ENCODE measurements at regions not wholly inside any gene's neighbourhood (a gene's known extent, or its start where the extent isn't known, plus 50 kb on each side); places are given as distances from the start of the nearest gene placed in this dataset.

GRCh38 chr5:25066239-25066638, 421.5 kb upstream of the CDH10 start:
- ChIA-PET CTCF (ENCODE audit: partially characterized antibody) (no interaction called here), POLR2A (ENCODE audit: partially characterized antibody) (no interaction called here)
- no peak overlapping the region for H4K91ac ChIP-seq (replicated peaks; ENCODE audit: insufficient read length, low read length)
- no peak overlapping the region for H4K5ac ChIP-seq (ENCODE audit: insufficient read length, low read depth, low read length)
- FAIRE-seq (no peak), DNase-seq (ENCODE audit: low read depth in 1 of 2, low spot score in 2 of 2) (no peak)
- no peak overlapping the region for H3K18ac ChIP-seq (ENCODE audit: extremely low read depth, low read length)
- H2AK5ac ChIP-seq (ENCODE audit: low read depth, low read length), result no peak overlapping the region
- no peak overlapping the region for H3K56ac ChIP-seq (replicated peaks; ENCODE audit: insufficient read length, low read depth, low read length)
- no peaks in the 10 kb centered on the region for H3K36me3 ChIP-seq (ENCODE audit: control insufficient read depth in 2 of 4, insufficient read depth in 4 of 4, low read length in 3 of 4)
- 85% methylated on average over 1 of the region's 1 CpG; no CpG with 5 or more reads in 1 of the 2 experiments for WGBS, 2 experiments (ENCODE audit: extremely low coverage in 1 of 2, insufficient coverage in 1 of 2, insufficient read length in 1 of 2, insufficient replicate concordance in 2 of 2, low coverage in 1 of 2, low lambda C conversion rate in 2 of 2, missing lambda C conversion rate in 1 of 2)
- H3K79me2 ChIP-seq (ENCODE audit: control insufficient read depth in 1 of 2, insufficient read depth in 2 of 2, low read length in 2 of 2), result no peaks in the 10 kb centered on the region
- H2BK5ac ChIP-seq (ENCODE audit: low read depth, low read length), result no peak overlapping the region
- H3K4ac ChIP-seq (replicated peaks; ENCODE audit: insufficient read length, low read depth, low read length), result no peak overlapping the region
- no peak overlapping the region for H3K4me3 ChIP-seq (ENCODE audit: extremely low read depth in 1 of 4, insufficient read depth in 2 of 4, low read depth in 3 of 4, low read length in 4 of 4)
- H3K9me3 ChIP-seq (ENCODE audit: insufficient read depth in 2 of 2, low read depth in 1 of 2, low read length in 1 of 2), result no peaks in the 10 kb centered on the region
- H2BK120ac ChIP-seq (replicated peaks; ENCODE audit: low read depth, low read length), result no peak overlapping the region
- H3K14ac ChIP-seq (ENCODE audit: insufficient read length), result no peak overlapping the region
- no peak for TF ChIP-seq RXRA (IDR thresholded peaks at IDR 0.05; ENCODE audit: insufficient read depth, low read depth, low read length)
- TF ChIP-seq CEBPB (IDR thresholded peaks at IDR 0.05; ENCODE audit: low read depth, low read length), result peak; percentile 93
- no peak overlapping the region for H3K9ac ChIP-seq (replicated peaks in 1 of 4; ENCODE audit: extremely low read depth in 1 of 4, low read depth in 3 of 4, low read length in 3 of 4)
- H3K23me2 ChIP-seq (ENCODE audit: low read depth, low read length), result no peaks in the 10 kb centered on the region
- H3K79me1 ChIP-seq (ENCODE audit: low read depth, low read length), result no peaks in the 10 kb centered on the region
- no peak overlapping the region for H4K8ac ChIP-seq (ENCODE audit: extremely low read depth, insufficient read depth, low read length)
- H3K23ac ChIP-seq (ENCODE audit: insufficient read length), result no peak overlapping the region
- no peak overlapping the region for H2BK20ac ChIP-seq (ENCODE audit: low read length)
- no peak overlapping the region for H3K4me2 ChIP-seq (ENCODE audit: insufficient read depth in 1 of 2, low read depth in 2 of 2, low read length in 2 of 2)
- H3K27me3 ChIP-seq (replicated peaks in 1 of 4; ENCODE audit: control insufficient read depth in 3 of 4, extremely low read depth in 1 of 4, insufficient read depth in 3 of 4, low read length in 3 of 4), result no peaks in the 10 kb centered on the region
- no peak overlapping the region for H2BK12ac ChIP-seq (ENCODE audit: low read depth, low read length)
- no peak overlapping the region for H3K27ac ChIP-seq (ENCODE audit: low read depth, low read length)
- H2AFZ ChIP-seq (ENCODE audit: low read length), result no peak overlapping the region
- H2BK15ac ChIP-seq (ENCODE audit: low read length), result no peak overlapping the region
- no peaks in the 10 kb centered on the region for H3K4me1 ChIP-seq (replicated peaks in 1 of 4; ENCODE audit: control insufficient read depth in 3 of 4, insufficient read depth in 4 of 4, low read length in 3 of 4)
- no peaks in the 10 kb centered on the region for H4K20me1 ChIP-seq (replicated peaks in 1 of 2; ENCODE audit: control insufficient read depth in 1 of 2, insufficient read depth in 2 of 2, low read length in 2 of 2)

All from H1 (cell line).